PC-9 (cell line): ENCODE measurements at regions not wholly inside any gene's neighbourhood (a gene's known extent, or its start where the extent isn't known, plus 50 kb on each side); places are given as distances from the start of the nearest gene placed in this dataset.

Source experiments
- BruUV-seq: library from RNA; stranded (reverse); fragments of 400-500 nt; replicated peaks from 2 replicates; lab custom pipeline; 2021; lab: Mats Ljungman, UMichigan
- CTCF ChIA-PET: fragments of 300-600 bp; sonication (Branson Sonifier 250); formaldehyde crosslinking; loops from one replicate; lab custom pipeline; 2022; ENCODE audit warnings: antibody characterized with exemption; lab: Charles Lee
- POLR2A ChIA-PET: fragments of 300-600 bp; sonication (Branson Sonifier 250); formaldehyde crosslinking; loops from one replicate; lab custom pipeline; 2022; ENCODE audit warnings: antibody characterized with exemption; ENCODE audit not compliant: unreplicated experiment; lab: Charles Lee
- DNase-seq, 2 experiments: peaks; one replicate each; pipeline versions ENCODE4 v3.0.0 to v3.0.0-alpha.2; 2015 to 2022; ENCODE audit warnings: mixed read lengths in 1 of 2
- H2AFZ ChIP-seq: fragments of 200-600 bp; sonication (generic); 2 replicates; pipeline ENCODE4 v1.8.1; 2017; ENCODE audit warnings: antibody characterized with exemption
- H3F3A ChIP-seq: fragments of 200-600 bp; sonication (generic); 2 replicates; pipeline ENCODE4 v1.8.1; 2017; ENCODE audit warnings: antibody characterized with exemption, mild to moderate bottlenecking, low read depth; ENCODE audit not compliant: insufficient read depth
- H3K27ac ChIP-seq: fragments of 200-600 bp; sonication (generic); 2 replicates; pipeline ENCODE4 v1.6.1; 2016; ENCODE audit warnings: mixed run types
- H3K27me3 ChIP-seq: fragments of 200-600 bp; sonication (generic); 2 replicates; pipeline ENCODE4 v1.6.1; 2016; ENCODE audit warnings: low read depth, mixed run types; ENCODE audit not compliant: insufficient read depth
- H3K36me3 ChIP-seq: fragments of 200-600 bp; sonication (generic); 2 replicates; pipeline ENCODE4 v1.6.1; 2016; ENCODE audit warnings: low read depth, mixed run types
- H3K4me1 ChIP-seq: fragments of 200-600 bp; sonication (generic); replicated peaks from 2 replicates; pipeline ENCODE4 v1.6.1; 2016; ENCODE audit warnings: mixed run types; ENCODE audit not compliant: insufficient read depth
- H3K4me2 ChIP-seq: fragments of 200-600 bp; sonication (generic); 2 replicates; pipeline ENCODE4 v1.6.1; 2017; ENCODE audit warnings: mixed run types
- H3K4me3 ChIP-seq: fragments of 200-600 bp; sonication (generic); 2 replicates; pipeline ENCODE4 v1.6.1; 2016; ENCODE audit warnings: mixed run types
- H3K79me2 ChIP-seq: fragments of 200-600 bp; sonication (generic); 2 replicates; pipeline ENCODE4 v1.6.1; 2017; ENCODE audit warnings: low read depth, mixed run types
- H3K9me2 ChIP-seq: fragments of 200-600 bp; sonication (generic); 2 replicates; pipeline ENCODE4 v1.8.1; 2017; ENCODE audit warnings: mild to moderate bottlenecking; ENCODE audit not compliant: insufficient read depth
- H3K9me3 ChIP-seq: fragments of 200-600 bp; sonication (generic); 2 replicates; pipeline ENCODE4 v1.8.1; 2016; ENCODE audit warnings: low read depth; ENCODE audit not compliant: insufficient read depth
- H4K20me1 ChIP-seq: fragments of 200-600 bp; sonication (generic); 2 replicates; pipeline ENCODE4 v1.8.1; 2017; ENCODE audit not compliant: insufficient read depth
- CTCF ChIP-seq: fragments of 200-600 bp; sonication (generic); conservative IDR thresholded peaks from 2 replicates; pipeline ENCODE4 v1.6.1; 2017; ENCODE audit warnings: mixed run types, antibody characterized with exemption, mild to moderate bottlenecking, moderate library complexity
- EZH2 ChIP-seq: fragments of 200-600 bp; sonication (generic); IDR thresholded peaks from 2 replicates; pipeline ENCODE4 v1.8.0; 2017; ENCODE audit warnings: antibody characterized with exemption, low read depth
- intact Hi-C: fragments of 100-400 bp; cut with micrococcal nuclease; formaldehyde crosslinking; loops from one replicate; pipeline ENCODE4 v1.10.0; 2022; ENCODE audit not compliant: unreplicated experiment

- H3K79me2 ChIP-seq = no peaks in the 10 kb centered on the region
- H3K27ac ChIP-seq = no peak overlapping the region
- BruUV-seq = no TSS peak
- H3K9me3 ChIP-seq = no peaks in the 10 kb centered on the region
- H3K36me3 ChIP-seq = no peaks in the 10 kb centered on the region
- no peak overlapping the region for H2AFZ ChIP-seq
- 0 out of 2 replicates have a peak, but pooled peaks cover 2% of the 10 kb centered on the region for H3K27me3 ChIP-seq
- ChIA-PET CTCF (no interaction called here), POLR2A (no interaction called here)
- no peaks in the 10 kb centered on the region for H4K20me1 ChIP-seq
- TF ChIP-seq CTCF (no peak), EZH2 (no peak)
- H3K4me1 ChIP-seq = no peaks in the 10 kb centered on the region
- no peak for DNase-seq
- H3K4me2 ChIP-seq = no peak overlapping the region
- no peaks in the 10 kb centered on the region for H3F3A ChIP-seq
- H3K9me2 ChIP-seq = no peaks in the 10 kb centered on the region
- intact Hi-C loops = no loop called here
- H3K4me3 ChIP-seq = no peak overlapping the region
Measured at GRCh38 chr2:84038866-84039265, 420.2 kb downstream of the SUCLG1 start.

- no peaks in the 10 kb centered on the region for H3F3A ChIP-seq
- H3K9me2 ChIP-seq = no peaks in the 10 kb centered on the region; the same call in 1 of the 2 replicates
- H2AFZ ChIP-seq = no peak overlapping the region
- no TSS peak for BruUV-seq
- no peaks in the 10 kb centered on the region for H3K4me1 ChIP-seq
- DNase-seq = no peak
- H3K27ac ChIP-seq = no peak overlapping the region
- no peak overlapping the region for H3K4me2 ChIP-seq
- ChIA-PET CTCF (no interaction called here), POLR2A (no interaction called here)
- no peaks in the 10 kb centered on the region for H3K79me2 ChIP-seq
- H3K9me3 ChIP-seq = no peaks in the 10 kb centered on the region
- no peak overlapping the region for H3K4me3 ChIP-seq
- H4K20me1 ChIP-seq = peaks cover 3% of the 10 kb centered on the region; the same call in 1 of the 2 replicates
- no peaks in the 10 kb centered on the region for H3K36me3 ChIP-seq
- H3K27me3 ChIP-seq = no peaks in the 10 kb centered on the region
- TF ChIP-seq EZH2 (no peak), CTCF (no peak)
- intact Hi-C loops = no loop called here
Measured at GRCh38 chr2:84033347-84033974, 425.6 kb downstream of the SUCLG1 start.

GRCh38 chr2:84031312-84032050 is 427.6 kb downstream of the SUCLG1 start:
- no peak overlapping the region for H2AFZ ChIP-seq
- peaks cover 3% of the 10 kb centered on the region; the same call in 1 of the 2 replicates for H4K20me1 ChIP-seq
- H3K4me2 ChIP-seq = no peak overlapping the region
- BruUV-seq = no TSS peak
- H3F3A ChIP-seq = no peaks in the 10 kb centered on the region
- no peaks in the 10 kb centered on the region; the same call in 1 of the 2 replicates for H3K9me2 ChIP-seq
- no peaks in the 10 kb centered on the region for H3K9me3 ChIP-seq
- H3K4me1 ChIP-seq = no peaks in the 10 kb centered on the region
- H3K36me3 ChIP-seq = no peaks in the 10 kb centered on the region
- H3K79me2 ChIP-seq = no peaks in the 10 kb centered on the region
- DNase-seq = no peak
- H3K4me3 ChIP-seq = no peak overlapping the region
- no peaks in the 10 kb centered on the region for H3K27me3 ChIP-seq
- intact Hi-C loops = no loop called here
- TF ChIP-seq EZH2 (no peak), CTCF (no peak)
- no peak overlapping the region for H3K27ac ChIP-seq
- ChIA-PET POLR2A (no interaction called here), CTCF (no interaction called here)
